Stimulated activated CD4-positive, alpha-beta T cell treated with anti-CD3 and anti-CD28 coated beads, Interleukin-15, amount 100 ng/mL, for 24 hours (primary cell): ENCODE measurements at regions not wholly inside any gene's neighbourhood (a gene's known extent, or its start where the extent isn't known, plus 50 kb on each side); places are given as distances from the start of the nearest gene placed in this dataset.

ENCODE experiments used
- DNase-seq: peaks from one replicate; pipeline ENCODE4 v3.0.0-alpha.2; 2020

- no peak for DNase-seq
These were observed 315.9 kb upstream of the ZEB2 start for GRCh38 chr2:144835634-144836350.

DNA sequence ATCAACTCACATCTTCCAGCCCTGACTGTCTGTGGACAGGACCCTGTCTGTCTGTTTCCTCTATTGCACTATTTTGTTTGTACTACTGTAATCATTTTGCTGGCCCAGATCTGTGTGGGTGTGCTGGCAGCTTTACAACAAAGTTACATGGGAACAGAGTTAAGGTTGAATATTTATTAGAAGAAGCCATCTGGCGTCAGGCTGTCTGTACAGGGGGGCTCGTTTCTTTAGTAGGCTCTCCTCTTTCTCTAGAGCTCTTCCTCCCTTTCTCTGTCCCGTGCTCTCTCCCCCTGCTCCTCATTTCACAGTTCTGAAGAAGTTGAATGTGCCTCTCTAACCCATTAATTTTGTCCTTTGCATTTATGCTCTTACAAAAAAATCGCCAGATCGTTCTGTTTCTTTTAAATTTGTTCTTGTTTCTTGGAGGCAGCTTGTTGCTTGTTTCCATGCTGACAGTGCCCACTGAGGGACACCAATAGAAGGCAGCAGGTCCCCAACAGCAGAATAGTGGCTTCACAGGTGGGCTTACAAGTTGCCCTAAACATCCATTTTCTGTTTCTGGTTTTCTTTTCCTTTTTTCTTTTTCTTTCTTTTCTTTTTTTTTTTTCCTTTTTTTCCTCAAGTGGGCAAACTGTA is 315.2 kb upstream of the ZEB2 start:
- DNase-seq, result no peak

GRCh38 chr2:144834363-144834762 is 314.4 kb upstream of the ZEB2 start:
- no peak for DNase-seq

DNA sequence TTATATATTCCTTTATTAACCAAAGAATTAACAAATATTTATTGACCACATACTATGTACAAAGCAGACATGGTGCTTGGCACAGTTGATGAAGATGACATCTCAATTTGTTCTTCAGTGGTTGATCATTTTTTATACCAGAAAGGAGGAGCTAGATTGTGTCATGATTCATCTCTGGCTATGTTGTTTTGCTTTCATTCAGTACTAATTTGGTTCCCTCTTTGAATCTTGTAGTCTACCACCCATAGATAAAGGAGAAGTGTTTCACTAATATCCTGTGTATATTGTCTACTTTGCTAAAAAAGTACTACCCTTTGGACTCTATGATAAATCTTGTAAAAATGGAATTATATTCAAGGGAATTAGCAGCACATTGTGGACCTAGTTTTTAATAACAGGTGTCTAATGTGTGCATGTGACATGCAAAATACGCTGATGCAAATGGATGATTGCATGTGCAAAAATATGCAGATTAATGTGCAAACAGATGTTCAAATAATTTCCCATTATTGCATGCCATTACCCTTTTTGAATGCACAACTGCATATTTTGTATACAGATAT is 313.2 kb upstream of the ZEB2 start:
- DNase-seq, result no peak

DNA sequence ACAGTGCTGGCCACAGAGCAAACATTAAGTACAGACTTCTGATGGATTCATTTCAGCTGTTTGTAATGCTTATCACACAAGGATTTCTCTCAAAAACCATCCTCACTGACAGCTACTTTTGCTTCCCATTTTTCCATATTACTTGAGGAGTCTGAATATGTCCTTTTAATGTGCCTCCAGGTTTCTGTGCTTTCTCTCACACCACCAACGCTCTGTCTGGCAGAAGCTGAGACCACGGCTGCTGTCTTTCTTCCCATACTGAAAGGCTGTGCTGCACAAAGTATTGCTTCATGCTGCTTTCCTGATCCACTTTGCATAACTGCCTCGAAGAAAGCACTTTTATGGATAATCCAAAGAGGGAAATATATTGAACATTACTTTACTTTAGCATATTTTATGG is 312.1 kb upstream of the ZEB2 start:
- no peak for DNase-seq

GRCh38 chr2:144830543-144830942 is 310.6 kb upstream of the ZEB2 start:
- no peak for DNase-seq

DNA sequence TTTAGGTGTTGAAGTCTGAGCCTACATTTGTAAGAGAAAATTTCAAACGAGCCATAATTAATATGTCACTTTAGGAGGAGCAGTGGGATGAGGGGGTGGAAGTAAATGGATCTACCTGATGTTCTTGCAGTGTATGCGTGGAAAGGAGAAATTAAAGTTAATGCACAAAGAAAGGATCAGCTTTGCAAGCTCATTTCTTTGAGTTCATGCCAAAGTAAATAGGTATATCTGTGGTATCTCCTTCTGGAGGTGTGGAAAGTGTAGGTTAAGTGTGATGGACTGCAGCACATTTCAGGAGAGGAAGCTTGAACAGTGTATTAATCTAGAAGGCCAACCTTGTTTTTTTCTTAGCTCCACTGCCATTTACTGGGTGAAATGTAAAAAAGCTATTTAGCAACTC is 307.5 kb upstream of the ZEB2 start:
- no peak for DNase-seq

GRCh38 chr2:144826105-144826504 is 306.2 kb upstream of the ZEB2 start:
- DNase-seq, result no peak

DNA sequence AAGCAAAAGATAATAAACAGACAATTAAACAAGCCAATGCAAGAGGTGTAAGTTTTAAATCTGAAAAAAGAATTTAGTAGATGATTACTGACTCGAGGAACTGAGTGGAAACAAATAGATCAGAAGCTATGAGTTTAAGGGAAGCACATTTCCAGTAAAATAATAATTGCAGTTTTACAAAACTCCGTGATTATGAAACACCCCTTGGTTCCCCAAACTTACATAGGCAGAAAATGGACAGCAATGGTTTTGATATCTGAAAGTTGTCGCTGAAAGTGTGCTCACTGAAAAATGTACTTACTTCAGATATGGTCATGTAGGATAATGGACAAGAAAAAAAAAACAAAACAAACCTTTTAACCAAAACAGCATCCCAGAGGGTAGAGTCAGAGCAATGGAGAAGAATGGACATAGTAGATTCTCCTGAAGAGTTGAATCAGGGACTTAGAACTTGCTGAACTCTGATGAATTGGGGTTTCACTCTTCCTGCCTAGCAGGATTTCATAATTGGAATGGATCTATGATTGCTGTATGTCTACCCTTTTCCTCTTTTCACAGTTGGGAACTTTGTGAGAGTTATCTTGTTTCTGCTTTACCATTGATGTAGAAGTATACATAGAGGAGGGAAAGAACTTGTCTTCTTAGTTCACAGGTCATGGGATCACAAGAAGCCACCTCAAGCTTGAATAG is 305.6 kb upstream of the ZEB2 start:
- DNase-seq, result no peak

GRCh38 chr2:144824306-144825080 is 304.6 kb upstream of the ZEB2 start:
- no peak for DNase-seq

DNA sequence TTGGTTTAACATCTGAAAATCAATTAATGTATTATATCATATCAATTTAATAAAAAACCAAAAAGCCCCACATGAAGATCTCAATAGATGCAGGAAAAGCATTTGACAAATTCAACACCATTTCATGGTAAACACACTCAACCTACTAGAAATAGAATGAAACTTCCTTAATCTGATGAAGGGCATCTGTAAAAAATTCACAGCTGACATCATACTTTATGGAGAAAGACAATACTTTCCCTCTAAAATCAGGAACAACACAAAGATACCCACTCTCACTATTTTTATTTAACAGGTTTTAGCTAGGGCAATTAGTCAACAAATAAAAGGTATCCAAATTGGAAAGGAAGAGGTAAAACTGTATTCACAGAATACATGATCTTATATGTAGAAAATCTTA is 303.0 kb upstream of the ZEB2 start:
- DNase-seq, result no peak

GRCh38 chr2:144812288-144812687 is 292.4 kb upstream of the ZEB2 start:
- DNase-seq, result no peak

DNA sequence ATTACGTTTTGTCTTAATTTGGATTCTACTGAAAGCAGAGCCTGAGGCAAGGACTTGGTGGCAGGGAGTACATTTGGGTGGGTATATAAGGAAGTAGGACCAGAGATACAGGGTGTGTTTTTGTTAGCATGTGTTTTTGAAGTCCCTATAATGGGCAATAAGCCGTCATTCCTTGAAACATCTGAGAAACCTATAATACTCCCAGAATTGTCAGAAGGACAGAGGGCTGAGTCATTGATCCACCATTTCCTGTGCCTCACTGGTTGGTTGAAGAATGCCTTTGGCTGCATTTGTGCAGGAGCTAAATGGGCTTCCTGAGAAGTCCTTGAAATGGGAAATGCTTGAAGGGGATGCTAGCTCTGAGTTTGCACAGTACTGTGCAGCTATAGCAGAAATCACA is 281.8 kb upstream of the ZEB2 start:
- DNase-seq, result no peak

DNA sequence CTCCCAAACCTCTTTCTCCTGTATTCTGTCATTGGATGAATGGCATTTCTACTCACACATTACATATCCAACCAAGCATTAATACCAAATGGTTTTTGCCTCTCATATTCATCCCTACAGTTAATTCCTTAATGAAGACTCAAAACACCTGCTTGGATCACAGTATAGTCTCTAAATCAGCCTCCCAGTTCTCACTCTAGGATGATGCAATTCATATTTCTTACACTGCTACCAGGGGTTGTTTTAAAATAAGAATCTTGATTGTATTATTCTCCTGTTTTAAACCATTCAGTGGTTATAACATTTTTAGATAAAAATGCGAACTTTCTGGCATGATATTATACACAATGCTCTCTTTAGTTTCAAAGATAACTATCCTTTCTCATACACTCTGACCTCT is 281.4 kb upstream of the ZEB2 start:
- DNase-seq, result no peak

DNA sequence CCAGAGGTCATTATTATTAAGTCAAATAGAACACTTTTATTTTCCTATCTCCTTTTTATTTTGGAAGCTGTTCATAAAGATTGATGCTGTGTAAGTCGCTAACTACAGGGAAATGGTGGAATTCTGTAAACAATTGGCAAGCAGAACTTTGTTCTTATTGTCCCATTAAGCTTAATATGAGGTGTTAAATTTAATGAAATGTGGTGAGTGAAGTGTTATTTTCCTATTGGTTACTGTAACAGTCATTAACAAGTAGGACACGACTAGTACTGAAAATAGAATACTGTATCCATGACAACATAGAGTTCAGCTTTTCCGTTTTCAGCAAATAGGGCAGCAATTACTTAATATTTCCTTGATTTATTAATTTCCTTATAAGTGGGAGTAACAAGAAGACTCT is 279.1 kb upstream of the ZEB2 start:
- DNase-seq, result no peak

DNA sequence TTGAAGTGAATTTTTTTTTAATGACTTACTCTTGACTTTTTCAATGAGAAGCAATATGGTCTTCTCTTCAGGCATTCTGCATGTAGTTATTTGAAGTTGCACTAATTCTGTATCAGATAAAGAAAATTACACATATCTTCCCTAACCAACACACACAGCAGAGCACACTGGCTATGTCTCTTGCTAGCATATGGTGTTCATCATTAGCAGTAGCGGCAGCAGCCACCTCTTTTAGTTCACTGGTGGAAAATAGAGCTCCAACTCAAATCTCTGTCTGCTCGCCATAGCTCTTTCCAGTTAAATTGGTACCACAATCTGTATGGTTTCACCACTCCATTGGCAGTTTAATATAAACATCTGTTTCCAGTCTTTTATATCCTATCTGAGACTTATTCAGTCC is 278.1 kb upstream of the ZEB2 start:
- no peak for DNase-seq

DNA sequence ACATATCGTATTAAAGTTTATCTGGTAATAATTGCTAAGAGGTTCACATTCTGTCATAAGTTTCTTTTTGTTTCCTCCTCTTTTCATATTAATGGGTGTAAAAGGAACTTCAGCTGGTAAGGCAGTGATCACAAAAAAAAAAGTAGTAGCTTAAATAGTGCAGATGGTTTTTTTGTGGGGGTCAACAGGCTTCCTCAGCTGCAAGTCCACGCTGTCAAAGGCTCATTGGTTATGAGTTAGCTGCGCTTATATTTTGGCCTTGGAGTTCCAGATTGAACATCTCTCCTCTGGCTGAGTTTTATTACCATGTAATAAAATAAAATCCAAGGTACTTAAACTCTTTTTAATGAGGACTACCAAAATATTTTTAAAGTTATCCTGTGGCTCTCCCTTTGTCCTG is 277.0 kb upstream of the ZEB2 start:
- DNase-seq, result no peak

DNA sequence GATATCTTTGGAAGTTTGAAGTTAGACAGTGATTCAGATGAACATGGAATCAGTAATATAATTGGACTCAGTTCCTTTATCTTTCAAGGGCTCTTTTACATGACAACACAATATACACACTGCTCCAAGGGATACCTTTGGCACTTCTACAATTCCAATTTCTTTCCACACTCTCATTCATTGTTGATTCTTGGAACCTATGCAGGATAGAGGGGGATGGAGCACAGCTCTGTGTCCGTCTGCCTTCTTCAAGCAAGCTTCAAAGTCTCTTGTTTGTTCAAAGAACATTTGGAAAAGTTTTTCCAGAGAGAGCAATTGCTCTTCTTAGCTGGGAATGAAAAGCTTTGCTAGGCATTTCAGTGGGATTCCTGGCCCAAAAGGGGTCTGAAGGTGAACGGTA is 276.2 kb upstream of the ZEB2 start:
- no peak for DNase-seq

DNA sequence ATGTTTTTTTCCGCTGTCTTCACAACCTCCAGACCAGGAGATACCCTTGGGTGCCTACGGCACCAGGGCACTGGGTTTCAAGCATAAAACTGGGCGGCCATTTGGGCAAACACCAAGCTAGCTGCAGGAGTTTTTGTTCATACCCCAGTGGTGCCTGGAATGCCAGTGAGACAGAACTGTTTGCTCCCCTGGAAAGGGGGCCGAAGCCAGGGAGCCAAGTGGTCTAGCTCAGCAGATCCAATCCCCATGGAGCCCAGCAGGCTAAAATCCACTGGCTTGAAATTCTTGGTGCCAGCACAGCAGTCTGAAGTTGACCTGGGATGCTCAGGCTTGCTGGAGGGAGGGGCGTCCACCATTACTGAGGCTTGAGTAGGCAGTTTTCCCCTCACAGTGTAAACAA is 265.3 kb upstream of the ZEB2 start:
- no peak for DNase-seq

GRCh38 chr2:144780983-144781382 is 261.1 kb upstream of the ZEB2 start:
- no peak for DNase-seq

DNA sequence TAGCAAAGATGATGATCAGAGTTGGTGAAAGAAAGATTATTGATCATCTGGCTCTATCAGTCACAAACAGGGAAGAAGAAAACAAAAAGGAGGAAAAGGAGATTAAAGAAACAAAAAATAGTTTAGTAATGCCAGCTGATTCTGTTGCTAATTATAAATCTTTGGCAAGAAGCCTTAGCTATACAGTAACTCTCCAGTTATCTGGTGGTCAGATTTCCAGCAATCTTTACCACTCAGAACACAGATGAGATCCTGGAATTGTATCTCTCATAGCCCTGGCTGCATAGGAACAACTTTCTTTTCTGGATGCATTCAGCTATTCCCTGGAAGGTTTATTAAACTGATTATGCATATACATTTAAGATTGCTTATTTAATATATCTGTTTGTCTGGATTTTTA is 256.8 kb upstream of the ZEB2 start:
- no peak for DNase-seq

GRCh38 chr2:144774809-144775208 is 254.9 kb upstream of the ZEB2 start:
- no peak for DNase-seq

GRCh38 chr2:144771348-144771747 is 251.4 kb upstream of the ZEB2 start:
- DNase-seq, result no peak
